WTC11 (cell line): ENCODE measurements at regions not wholly inside any gene's neighbourhood (a gene's known extent, or its start where the extent isn't known, plus 50 kb on each side); places are given as distances from the start of the nearest gene placed in this dataset.

Experiments
- ATAC-seq: fragments of 200-7000 bp; cut with Tn5 transposase; 2 replicates; pipeline ENCODE4 v1.10.0; 2021; ENCODE audit warnings: mild to moderate bottlenecking, moderate library complexity
- CTCF ChIA-PET: fragments of 300-600 bp; sonication (Branson Sonifier 250); formaldehyde crosslinking; loops from one replicate; lab custom pipeline; 2021; ENCODE audit warnings: antibody characterized with exemption; lab: Charles Lee
- POLR2A ChIA-PET: fragments of 350-600 bp; sonication (Branson Sonifier 250); formaldehyde crosslinking; loops from one replicate; lab custom pipeline; 2021; ENCODE audit warnings: antibody characterized with exemption; lab: Charles Lee
- DNase-seq: peaks from one replicate; pipeline ENCODE4 v3.0.0; 2021; ENCODE audit warnings: low spot score
- H3K27ac Mint-ChIP-seq: 2 replicates; pipeline ENCODE4 v1.8.0; 2021; ENCODE audit warnings: mixed read lengths
- H3K27me3 Mint-ChIP-seq: 2 replicates; pipeline ENCODE4 v1.8.0; 2021; ENCODE audit warnings: low read depth, mild to moderate bottlenecking, moderate library complexity, mixed read lengths
- H3K36me3 Mint-ChIP-seq: 2 replicates; pipeline ENCODE4 v1.8.0; 2021; ENCODE audit warnings: mixed read lengths
- H3K4me1 Mint-ChIP-seq: 2 replicates; pipeline ENCODE4 v1.8.0; 2022; ENCODE audit warnings: mixed read lengths
- H3K4me3 Mint-ChIP-seq: 2 replicates; pipeline ENCODE4 v1.8.0; 2021; ENCODE audit warnings: mild to moderate bottlenecking, moderate library complexity, mixed read lengths
- H3K9me3 Mint-ChIP-seq: 2 replicates; pipeline ENCODE4 v1.8.0; 2021; ENCODE audit warnings: mixed read lengths
- CREM ChIP-seq: sonication (generic); formaldehyde crosslinking; IDR thresholded peaks from 2 replicates; pipeline ENCODE4 v1.8.1; 2022; ENCODE audit warnings: mild to moderate bottlenecking, missing genetic modification reagents, moderate library complexity
- ELF4 ChIP-seq: sonication (generic); formaldehyde crosslinking; IDR thresholded peaks from 2 replicates; pipeline ENCODE4 v1.8.1; 2022; ENCODE audit warnings: low read depth, mild to moderate bottlenecking, moderate library complexity, missing genetic modification reagents
- ESRRA ChIP-seq: sonication (generic); formaldehyde crosslinking; IDR thresholded peaks from 2 replicates; pipeline ENCODE4 v1.8.1; 2022; ENCODE audit warnings: mild to moderate bottlenecking, missing genetic modification reagents, borderline replicate concordance
- FOXJ3 ChIP-seq: sonication (generic); formaldehyde crosslinking; IDR thresholded peaks from 2 replicates; pipeline ENCODE4 v1.9.0; 2021; ENCODE audit warnings: missing genetic modification reagents, mild to moderate bottlenecking, borderline replicate concordance
- JAZF1 ChIP-seq: fragments of 250-450 bp; sonication (Bioruptor Pico); IDR thresholded peaks from 2 replicates; pipeline ENCODE4 v1.9.0; 2021; ENCODE audit warnings: moderate library complexity, mild to moderate bottlenecking, inconsistent platforms
- JUN ChIP-seq: sonication (generic); formaldehyde crosslinking; IDR thresholded peaks from 2 replicates; pipeline ENCODE4 v1.8.0; 2023; ENCODE audit warnings: mild to moderate bottlenecking, missing genetic modification reagents
- MLX ChIP-seq: sonication (generic); formaldehyde crosslinking; IDR thresholded peaks from 2 replicates; pipeline ENCODE4 v1.8.1; 2023; ENCODE audit warnings: mild to moderate bottlenecking, missing genetic modification reagents, moderate library complexity
- NFATC4 ChIP-seq: fragments of 250-450 bp; sonication (Bioruptor Pico); IDR thresholded peaks from 2 replicates; pipeline ENCODE4 v1.9.0; 2021; ENCODE audit warnings: mild to moderate bottlenecking
- NR1H2 ChIP-seq: sonication (generic); formaldehyde crosslinking; IDR thresholded peaks from 2 replicates; pipeline ENCODE4 v1.9.0; 2021; ENCODE audit warnings: mild to moderate bottlenecking, moderate library complexity, missing genetic modification reagents
- RELA ChIP-seq: sonication (generic); formaldehyde crosslinking; IDR thresholded peaks from 2 replicates; pipeline ENCODE4 v1.8.1; 2022; ENCODE audit warnings: missing genetic modification reagents, mild to moderate bottlenecking, borderline replicate concordance
- SMAD3 ChIP-seq: sonication (generic); formaldehyde crosslinking; IDR thresholded peaks from 2 replicates; pipeline ENCODE4 v1.8.0; 2022; ENCODE audit warnings: missing genetic modification reagents, mild to moderate bottlenecking, borderline replicate concordance
- SMAD4 ChIP-seq: sonication (generic); formaldehyde crosslinking; IDR thresholded peaks from 2 replicates; pipeline ENCODE4 v1.8.0; 2022; ENCODE audit warnings: mild to moderate bottlenecking, missing genetic modification reagents
- ZMAT4 ChIP-seq: fragments of 250-450 bp; sonication (Bioruptor Pico); IDR thresholded peaks from 2 replicates; pipeline ENCODE4 v1.9.0; 2021; ENCODE audit warnings: mild to moderate bottlenecking
- ZNF219 ChIP-seq: sonication (generic); formaldehyde crosslinking; IDR thresholded peaks from 2 replicates; pipeline ENCODE4 v1.8.0; 2023; ENCODE audit warnings: missing genetic modification reagents, mild to moderate bottlenecking, borderline replicate concordance
- ZNF232 ChIP-seq: sonication (generic); formaldehyde crosslinking; IDR thresholded peaks from 2 replicates; pipeline ENCODE4 v1.8.0; 2022; ENCODE audit warnings: mild to moderate bottlenecking, missing genetic modification reagents
- ZSCAN18 ChIP-seq: fragments of 250-450 bp; sonication (Bioruptor Pico); IDR thresholded peaks from 2 replicates; pipeline ENCODE4 v2.1.2; 2022; ENCODE audit warnings: mild to moderate bottlenecking, moderate library complexity
- TF ChIP-seq, protein P1 (sequence below): fragments of 250-450 bp; sonication (Bioruptor Pico); IDR thresholded peaks from 2 replicates; pipeline ENCODE4 v1.9.0; 2021; ENCODE audit warnings: moderate library complexity, mild to moderate bottlenecking, inconsistent platforms, borderline replicate concordance
- TF ChIP-seq, protein P2 (sequence below): sonication (generic); formaldehyde crosslinking; IDR thresholded peaks from 2 replicates; pipeline ENCODE4 v1.8.1; 2022; ENCODE audit warnings: low read depth, missing genetic modification reagents, borderline replicate concordance
- TF ChIP-seq, protein P3 (sequence below): sonication (generic); formaldehyde crosslinking; IDR thresholded peaks from 2 replicates; pipeline ENCODE4 v1.8.1; 2023; ENCODE audit warnings: mild to moderate bottlenecking, missing genetic modification reagents
- TF ChIP-seq, protein P4 (sequence below): fragments of 250-450 bp; sonication (Bioruptor Pico); IDR thresholded peaks from 2 replicates; pipeline ENCODE4 v1.9.0; 2021; ENCODE audit warnings: mild to moderate bottlenecking
- TF ChIP-seq, protein P5 (sequence below): fragments of 250-450 bp; sonication (Bioruptor Pico); IDR thresholded peaks from 2 replicates; pipeline ENCODE4 v1.8.0; 2021; ENCODE audit warnings: mild to moderate bottlenecking
- TF ChIP-seq, protein P6 (sequence below): sonication (generic); formaldehyde crosslinking; IDR thresholded peaks from 2 replicates; pipeline ENCODE4 v1.8.1; 2023; ENCODE audit warnings: mild to moderate bottlenecking, missing genetic modification reagents

- no peak for ATAC-seq
- H3K36me3 Mint-ChIP-seq, result no peaks in the 10 kb centered on the region
- H3K9me3 Mint-ChIP-seq, result peaks cover 3% of the 10 kb centered on the region; the same call in 1 of the 2 replicates
- no peak overlapping the region for H3K4me3 Mint-ChIP-seq
- DNase-seq, result no peak
- no peak for TF ChIP-seq SMAD3 (CRISPR knock-in tag)
- TF ChIP-seq, protein P1, sequence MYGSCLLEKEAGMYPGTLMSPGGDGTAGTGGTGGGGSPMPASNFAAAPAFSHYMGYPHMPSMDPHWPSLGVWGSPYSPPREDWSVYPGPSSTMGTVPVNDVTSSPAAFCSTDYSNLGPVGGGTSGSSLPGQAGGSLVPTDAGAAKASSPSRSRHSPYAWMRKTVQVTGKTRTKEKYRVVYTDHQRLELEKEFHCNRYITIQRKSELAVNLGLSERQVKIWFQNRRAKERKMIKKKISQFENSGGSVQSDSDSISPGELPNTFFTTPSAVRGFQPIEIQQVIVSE, result no peak
- no peak for TF ChIP-seq ZNF232 (CRISPR knock-in tag)
- TF ChIP-seq, protein P2, sequence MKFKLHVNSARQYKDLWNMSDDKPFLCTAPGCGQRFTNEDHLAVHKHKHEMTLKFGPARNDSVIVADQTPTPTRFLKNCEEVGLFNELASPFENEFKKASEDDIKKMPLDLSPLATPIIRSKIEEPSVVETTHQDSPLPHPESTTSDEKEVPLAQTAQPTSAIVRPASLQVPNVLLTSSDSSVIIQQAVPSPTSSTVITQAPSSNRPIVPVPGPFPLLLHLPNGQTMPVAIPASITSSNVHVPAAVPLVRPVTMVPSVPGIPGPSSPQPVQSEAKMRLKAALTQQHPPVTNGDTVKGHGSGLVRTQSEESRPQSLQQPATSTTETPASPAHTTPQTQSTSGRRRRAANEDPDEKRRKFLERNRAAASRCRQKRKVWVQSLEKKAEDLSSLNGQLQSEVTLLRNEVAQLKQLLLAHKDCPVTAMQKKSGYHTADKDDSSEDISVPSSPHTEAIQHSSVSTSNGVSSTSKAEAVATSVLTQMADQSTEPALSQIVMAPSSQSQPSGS (CRISPR knock-in tag), result no peak
- TF ChIP-seq NR1H2 (CRISPR knock-in tag), result no peak
- no peak for TF ChIP-seq JAZF1
- TF ChIP-seq, protein P3, sequence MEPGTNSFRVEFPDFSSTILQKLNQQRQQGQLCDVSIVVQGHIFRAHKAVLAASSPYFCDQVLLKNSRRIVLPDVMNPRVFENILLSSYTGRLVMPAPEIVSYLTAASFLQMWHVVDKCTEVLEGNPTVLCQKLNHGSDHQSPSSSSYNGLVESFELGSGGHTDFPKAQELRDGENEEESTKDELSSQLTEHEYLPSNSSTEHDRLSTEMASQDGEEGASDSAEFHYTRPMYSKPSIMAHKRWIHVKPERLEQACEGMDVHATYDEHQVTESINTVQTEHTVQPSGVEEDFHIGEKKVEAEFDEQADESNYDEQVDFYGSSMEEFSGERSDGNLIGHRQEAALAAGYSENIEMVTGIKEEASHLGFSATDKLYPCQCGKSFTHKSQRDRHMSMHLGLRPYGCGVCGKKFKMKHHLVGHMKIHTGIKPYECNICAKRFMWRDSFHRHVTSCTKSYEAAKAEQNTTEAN, result no peak
- TF ChIP-seq ZMAT4, result no peak
- TF ChIP-seq ELF4 (CRISPR knock-in tag), result no peak
- TF ChIP-seq ESRRA (CRISPR knock-in tag), result no peak
- TF ChIP-seq, protein P4, sequence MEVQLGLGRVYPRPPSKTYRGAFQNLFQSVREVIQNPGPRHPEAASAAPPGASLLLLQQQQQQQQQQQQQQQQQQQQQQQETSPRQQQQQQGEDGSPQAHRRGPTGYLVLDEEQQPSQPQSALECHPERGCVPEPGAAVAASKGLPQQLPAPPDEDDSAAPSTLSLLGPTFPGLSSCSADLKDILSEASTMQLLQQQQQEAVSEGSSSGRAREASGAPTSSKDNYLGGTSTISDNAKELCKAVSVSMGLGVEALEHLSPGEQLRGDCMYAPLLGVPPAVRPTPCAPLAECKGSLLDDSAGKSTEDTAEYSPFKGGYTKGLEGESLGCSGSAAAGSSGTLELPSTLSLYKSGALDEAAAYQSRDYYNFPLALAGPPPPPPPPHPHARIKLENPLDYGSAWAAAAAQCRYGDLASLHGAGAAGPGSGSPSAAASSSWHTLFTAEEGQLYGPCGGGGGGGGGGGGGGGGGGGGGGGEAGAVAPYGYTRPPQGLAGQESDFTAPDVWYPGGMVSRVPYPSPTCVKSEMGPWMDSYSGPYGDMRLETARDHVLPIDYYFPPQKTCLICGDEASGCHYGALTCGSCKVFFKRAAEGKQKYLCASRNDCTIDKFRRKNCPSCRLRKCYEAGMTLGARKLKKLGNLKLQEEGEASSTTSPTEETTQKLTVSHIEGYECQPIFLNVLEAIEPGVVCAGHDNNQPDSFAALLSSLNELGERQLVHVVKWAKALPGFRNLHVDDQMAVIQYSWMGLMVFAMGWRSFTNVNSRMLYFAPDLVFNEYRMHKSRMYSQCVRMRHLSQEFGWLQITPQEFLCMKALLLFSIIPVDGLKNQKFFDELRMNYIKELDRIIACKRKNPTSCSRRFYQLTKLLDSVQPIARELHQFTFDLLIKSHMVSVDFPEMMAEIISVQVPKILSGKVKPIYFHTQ, result no peak
- TF ChIP-seq ZSCAN18 (CRISPR knock-in tag), result no peak
- H3K27ac Mint-ChIP-seq, result no peak overlapping the region
- CTCF ChIA-PET, result no interaction called here
- POLR2A ChIA-PET, result no interaction called here
- peaks cover 4% of the 10 kb centered on the region for H3K4me1 Mint-ChIP-seq
- H3K27me3 Mint-ChIP-seq, result no peaks in the 10 kb centered on the region
Observed at GRCh38 chr11:22089609-22090008, 103.3 kb upstream of the ANO5 start.

- H3K9me3 Mint-ChIP-seq, result peaks cover 17% of the 10 kb centered on the region
- no peaks in the 10 kb centered on the region for H3K27me3 Mint-ChIP-seq
- ChIA-PET CTCF (no interaction called here), POLR2A (no interaction called here)
- no peaks in the 10 kb centered on the region for H3K4me1 Mint-ChIP-seq
- DNase-seq (no peak), ATAC-seq (no peak)
- 0 out of 2 replicates have a peak, but pooled peaks cover 8% of the 10 kb centered on the region for H3K36me3 Mint-ChIP-seq
- no peak overlapping the region for H3K27ac Mint-ChIP-seq
- no peak overlapping the region for H3K4me3 Mint-ChIP-seq
- no peak for TF ChIP-seq SMAD4 (CRISPR knock-in tag)
- TF ChIP-seq FOXJ3 (CRISPR knock-in tag), result no peak
- TF ChIP-seq MLX (CRISPR knock-in tag), result no peak
- TF ChIP-seq, protein P2 (CRISPR knock-in tag), result no peak
- no peak for TF ChIP-seq JUN (CRISPR knock-in tag)
- no peak for TF ChIP-seq ZNF219 (CRISPR knock-in tag)
- no peak for TF ChIP-seq NFATC4 (CRISPR knock-in tag)
- TF ChIP-seq, protein P5, sequence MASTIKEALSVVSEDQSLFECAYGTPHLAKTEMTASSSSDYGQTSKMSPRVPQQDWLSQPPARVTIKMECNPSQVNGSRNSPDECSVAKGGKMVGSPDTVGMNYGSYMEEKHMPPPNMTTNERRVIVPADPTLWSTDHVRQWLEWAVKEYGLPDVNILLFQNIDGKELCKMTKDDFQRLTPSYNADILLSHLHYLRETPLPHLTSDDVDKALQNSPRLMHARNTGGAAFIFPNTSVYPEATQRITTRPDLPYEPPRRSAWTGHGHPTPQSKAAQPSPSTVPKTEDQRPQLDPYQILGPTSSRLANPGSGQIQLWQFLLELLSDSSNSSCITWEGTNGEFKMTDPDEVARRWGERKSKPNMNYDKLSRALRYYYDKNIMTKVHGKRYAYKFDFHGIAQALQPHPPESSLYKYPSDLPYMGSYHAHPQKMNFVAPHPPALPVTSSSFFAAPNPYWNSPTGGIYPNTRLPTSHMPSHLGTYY (CRISPR knock-in tag), result no peak
- no peak for TF ChIP-seq CREM
- TF ChIP-seq RELA (CRISPR knock-in tag), result no peak
- TF ChIP-seq, protein P6, sequence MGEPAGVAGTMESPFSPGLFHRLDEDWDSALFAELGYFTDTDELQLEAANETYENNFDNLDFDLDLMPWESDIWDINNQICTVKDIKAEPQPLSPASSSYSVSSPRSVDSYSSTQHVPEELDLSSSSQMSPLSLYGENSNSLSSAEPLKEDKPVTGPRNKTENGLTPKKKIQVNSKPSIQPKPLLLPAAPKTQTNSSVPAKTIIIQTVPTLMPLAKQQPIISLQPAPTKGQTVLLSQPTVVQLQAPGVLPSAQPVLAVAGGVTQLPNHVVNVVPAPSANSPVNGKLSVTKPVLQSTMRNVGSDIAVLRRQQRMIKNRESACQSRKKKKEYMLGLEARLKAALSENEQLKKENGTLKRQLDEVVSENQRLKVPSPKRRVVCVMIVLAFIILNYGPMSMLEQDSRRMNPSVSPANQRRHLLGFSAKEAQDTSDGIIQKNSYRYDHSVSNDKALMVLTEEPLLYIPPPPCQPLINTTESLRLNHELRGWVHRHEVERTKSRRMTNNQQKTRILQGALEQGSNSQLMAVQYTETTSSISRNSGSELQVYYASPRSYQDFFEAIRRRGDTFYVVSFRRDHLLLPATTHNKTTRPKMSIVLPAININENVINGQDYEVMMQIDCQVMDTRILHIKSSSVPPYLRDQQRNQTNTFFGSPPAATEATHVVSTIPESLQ (CRISPR knock-in tag), result no peak
Observed at GRCh38 chr11:22106566-22106965, 86.3 kb upstream of the ANO5 start.
